ENCODE measurements at regions not wholly inside any gene's neighbourhood (a gene's known extent, or its start where the extent isn't known, plus 50 kb on each side); places are given as distances from the start of the nearest gene placed in this dataset.

- peaks cover 3% of the 10 kb centered on the region for H3K4me1 Mint-ChIP-seq (ENCODE audit: low read depth, unreplicated experiment)
- no peaks in the 10 kb centered on the region for H4K20me1 ChIP-seq (ENCODE audit: insufficient read depth, low read length)
- no peak overlapping the region for H3K27ac ChIP-seq (ENCODE audit: low read depth, low read length)
- no peak overlapping the region for H3K9ac ChIP-seq (ENCODE audit: low read length)
- H3K36me3 ChIP-seq (ENCODE audit: insufficient read depth, low read length) = peaks cover 7% of the 10 kb centered on the region
- no peaks in the 10 kb centered on the region for H3K27me3 Mint-ChIP-seq (ENCODE audit: low read depth, unreplicated experiment)
- H2AFZ ChIP-seq (ENCODE audit: low read depth, low read length) = no peak overlapping the region
- H3K79me2 ChIP-seq (ENCODE audit: insufficient read depth, low read length) = no peaks in the 10 kb centered on the region
- no peaks in the 10 kb centered on the region for H3K27me3 ChIP-seq (ENCODE audit: insufficient read depth, low read length)
- FAIRE-seq (no peak), DNase-seq (ENCODE audit: low read depth) (no peak)
- H3K9me3 Mint-ChIP-seq (ENCODE audit: unreplicated experiment) = peaks cover 3% of the 10 kb centered on the region
- TF ChIP-seq CTCF (IDR thresholded peaks at IDR 0.05; ENCODE audit: insufficient read depth, low read depth, low read length) (no peak), EZH2 (IDR thresholded peaks at IDR 0.05; ENCODE audit: insufficient read depth, low read length) (no peak)
- H3K27ac Mint-ChIP-seq (ENCODE audit: unreplicated experiment) = no peak overlapping the region
- H3K4me1 ChIP-seq (ENCODE audit: insufficient read depth, low read length) = no peaks in the 10 kb centered on the region
- H3K36me3 Mint-ChIP-seq (ENCODE audit: low read depth, unreplicated experiment) = peaks cover 18% of the 10 kb centered on the region
- no peaks in the 10 kb centered on the region for H3K9me3 ChIP-seq (ENCODE audit: insufficient read depth, low read depth, low read length)
- H3K4me3 ChIP-seq (ENCODE audit: insufficient read depth, low read depth, low read length) = no peak overlapping the region
- no peak overlapping the region for H3K4me3 Mint-ChIP-seq (ENCODE audit: unreplicated experiment)
- H3K4me2 ChIP-seq (ENCODE audit: low read length) = no peak overlapping the region
These were observed 260.8 kb upstream of the TENM3 start for GRCh38 chr4:181982437-181982836.

- no peaks in the 10 kb centered on the region for H3K79me2 ChIP-seq (ENCODE audit: insufficient read depth, low read length)
- no peaks in the 10 kb centered on the region for H3K27me3 ChIP-seq (ENCODE audit: insufficient read depth, low read length)
- Mint-ChIP-seq H3K4me3 (ENCODE audit: unreplicated experiment) (no peak overlapping the region), H3K27ac (ENCODE audit: unreplicated experiment) (no peak overlapping the region), H3K27me3 (ENCODE audit: low read depth, unreplicated experiment) (no peaks in the 10 kb centered on the region), H3K9me3 (ENCODE audit: unreplicated experiment) (peaks cover 3% of the 10 kb centered on the region), H3K36me3 (ENCODE audit: low read depth, unreplicated experiment) (peaks cover 15% of the 10 kb centered on the region), H3K4me1 (ENCODE audit: low read depth, unreplicated experiment) (peaks cover 3% of the 10 kb centered on the region)
- H3K9ac ChIP-seq (ENCODE audit: low read length) = no peak overlapping the region
- no peak for TF ChIP-seq CTCF (IDR thresholded peaks at IDR 0.05; ENCODE audit: insufficient read depth, low read depth, low read length)
- TF ChIP-seq EZH2 (IDR thresholded peaks at IDR 0.05; ENCODE audit: insufficient read depth, low read length) = no peak
- H3K36me3 ChIP-seq (ENCODE audit: insufficient read depth, low read length) = peaks cover 7% of the 10 kb centered on the region
- no peak overlapping the region for H3K27ac ChIP-seq (ENCODE audit: low read depth, low read length)
- H2AFZ ChIP-seq (ENCODE audit: low read depth, low read length) = no peak overlapping the region
- DNase-seq (ENCODE audit: low read depth) = no peak
- no peak overlapping the region for H3K4me3 ChIP-seq (ENCODE audit: insufficient read depth, low read depth, low read length)
- no peak overlapping the region for H3K4me2 ChIP-seq (ENCODE audit: low read length)
- H4K20me1 ChIP-seq (ENCODE audit: insufficient read depth, low read length) = no peaks in the 10 kb centered on the region
- H3K9me3 ChIP-seq (ENCODE audit: insufficient read depth, low read depth, low read length) = no peaks in the 10 kb centered on the region
- H3K4me1 ChIP-seq (ENCODE audit: insufficient read depth, low read length) = no peaks in the 10 kb centered on the region
- no peak for FAIRE-seq
These were observed 260.3 kb upstream of the TENM3 start for GRCh38 chr4:181982856-181983255.

GRCh38 chr4:181987392-181987791, 255.8 kb upstream of the TENM3 start:
- no peak for FAIRE-seq
- TF ChIP-seq EZH2 (IDR thresholded peaks at IDR 0.05; ENCODE audit: insufficient read depth, low read length) = no peak
- no peak for TF ChIP-seq CTCF (IDR thresholded peaks at IDR 0.05; ENCODE audit: insufficient read depth, low read depth, low read length)
- H3K9ac ChIP-seq (ENCODE audit: low read length) = no peak overlapping the region
- no peaks in the 10 kb centered on the region for H4K20me1 ChIP-seq (ENCODE audit: insufficient read depth, low read length)
- H3K36me3 ChIP-seq (ENCODE audit: insufficient read depth, low read length) = no peaks in the 10 kb centered on the region
- peaks cover 3% of the 10 kb centered on the region for H3K4me1 Mint-ChIP-seq (ENCODE audit: low read depth, unreplicated experiment)
- no peak overlapping the region for H3K4me3 Mint-ChIP-seq (ENCODE audit: unreplicated experiment)
- no peak overlapping the region for H3K27ac Mint-ChIP-seq (ENCODE audit: unreplicated experiment)
- H3K4me2 ChIP-seq (ENCODE audit: low read length) = no peak overlapping the region
- H3K27me3 Mint-ChIP-seq (ENCODE audit: low read depth, unreplicated experiment) = peaks cover 2% of the 10 kb centered on the region
- H3K27ac ChIP-seq (ENCODE audit: low read depth, low read length) = no peak overlapping the region
- H3K36me3 Mint-ChIP-seq (ENCODE audit: low read depth, unreplicated experiment) = peaks cover 3% of the 10 kb centered on the region
- H3K79me2 ChIP-seq (ENCODE audit: insufficient read depth, low read length) = no peaks in the 10 kb centered on the region
- H3K9me3 Mint-ChIP-seq (ENCODE audit: unreplicated experiment) = no peaks in the 10 kb centered on the region
- H3K27me3 ChIP-seq (ENCODE audit: insufficient read depth, low read length) = no peaks in the 10 kb centered on the region
- DNase-seq (ENCODE audit: low read depth) = no peak
- H3K4me3 ChIP-seq (ENCODE audit: insufficient read depth, low read depth, low read length) = no peak overlapping the region
- H3K4me1 ChIP-seq (ENCODE audit: insufficient read depth, low read length) = no peaks in the 10 kb centered on the region
- H3K9me3 ChIP-seq (ENCODE audit: insufficient read depth, low read depth, low read length) = no peaks in the 10 kb centered on the region
- no peak overlapping the region for H2AFZ ChIP-seq (ENCODE audit: low read depth, low read length)
